T-helper 1 cell (primary cell): ENCODE measurements at regions not wholly inside any gene's neighbourhood (a gene's known extent, or its start where the extent isn't known, plus 50 kb on each side); places are given as distances from the start of the nearest gene placed in this dataset.

Source experiments
- DNase-seq, 5 donors: peaks; one replicate each; pipeline ENCODE4 v3.0.0-alpha.2; 2012 to 2020

DNA sequence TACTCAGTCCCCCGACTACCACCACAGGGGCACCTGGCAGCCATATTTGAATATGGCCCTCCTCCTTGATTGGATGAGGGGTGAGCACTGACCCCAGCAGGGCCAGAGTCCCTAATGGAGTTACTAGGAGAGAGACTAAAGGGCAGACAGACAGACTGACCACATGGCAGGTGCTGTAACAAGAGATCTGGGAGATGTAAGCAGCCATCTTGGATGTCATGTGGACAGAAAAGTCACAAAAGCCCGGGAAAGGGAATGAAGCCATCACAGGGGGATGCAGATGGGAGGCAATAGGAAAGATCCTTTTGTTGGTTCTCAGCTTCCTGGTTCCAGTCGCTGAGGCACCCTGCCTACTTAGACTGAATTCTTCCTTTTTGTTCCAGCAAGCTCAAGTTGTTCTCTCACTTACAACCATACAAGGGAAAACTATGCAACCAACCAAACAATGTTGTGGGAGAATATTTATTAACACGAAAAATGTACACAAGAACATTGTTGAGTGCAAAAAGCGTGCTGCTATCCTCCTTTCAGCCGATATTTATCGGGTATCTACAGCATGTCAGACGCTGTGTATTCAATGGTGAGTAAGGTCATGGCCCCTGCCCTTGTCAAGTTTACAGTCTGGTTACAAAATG, 511.6 kb upstream of the PROK2 start:
- no peak for DNase-seq

- no peak for DNase-seq
Measured at GRCh38 chr3:72295962-72296450, 511.1 kb upstream of the PROK2 start.

DNA sequence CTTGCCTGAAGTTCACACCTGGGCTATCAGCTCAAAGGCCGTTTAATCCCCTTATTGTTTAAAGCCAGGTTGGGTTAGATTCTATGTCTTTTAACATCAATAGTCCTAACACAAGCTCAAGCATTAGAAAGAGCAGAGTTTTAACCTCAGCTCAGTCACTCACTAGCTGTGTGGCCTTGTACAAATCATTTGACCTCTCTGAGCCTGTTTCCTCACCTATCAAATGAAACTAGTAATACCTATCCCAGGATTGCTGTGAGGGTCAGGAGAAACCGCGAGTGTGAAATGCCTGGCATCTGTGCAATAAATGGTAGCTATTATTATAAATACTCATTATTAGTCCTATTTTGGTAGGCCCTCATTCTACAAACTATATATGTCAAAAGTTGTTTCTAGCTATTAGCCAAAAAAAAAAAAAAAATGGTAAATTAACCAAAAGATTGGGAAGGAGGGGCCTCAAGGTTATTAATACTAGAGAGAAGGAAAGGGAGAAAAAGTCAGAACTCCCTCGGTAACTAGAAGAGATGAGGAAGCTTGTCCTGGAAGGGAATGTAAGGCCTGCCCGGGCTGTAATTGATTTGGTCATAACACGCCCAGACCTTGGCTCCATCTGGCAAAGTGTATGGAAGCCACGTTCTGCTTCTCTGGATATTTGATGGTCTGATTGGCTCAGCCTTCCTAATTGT, 510.5 kb upstream of the PROK2 start:
- DNase-seq, result no peak

DNA sequence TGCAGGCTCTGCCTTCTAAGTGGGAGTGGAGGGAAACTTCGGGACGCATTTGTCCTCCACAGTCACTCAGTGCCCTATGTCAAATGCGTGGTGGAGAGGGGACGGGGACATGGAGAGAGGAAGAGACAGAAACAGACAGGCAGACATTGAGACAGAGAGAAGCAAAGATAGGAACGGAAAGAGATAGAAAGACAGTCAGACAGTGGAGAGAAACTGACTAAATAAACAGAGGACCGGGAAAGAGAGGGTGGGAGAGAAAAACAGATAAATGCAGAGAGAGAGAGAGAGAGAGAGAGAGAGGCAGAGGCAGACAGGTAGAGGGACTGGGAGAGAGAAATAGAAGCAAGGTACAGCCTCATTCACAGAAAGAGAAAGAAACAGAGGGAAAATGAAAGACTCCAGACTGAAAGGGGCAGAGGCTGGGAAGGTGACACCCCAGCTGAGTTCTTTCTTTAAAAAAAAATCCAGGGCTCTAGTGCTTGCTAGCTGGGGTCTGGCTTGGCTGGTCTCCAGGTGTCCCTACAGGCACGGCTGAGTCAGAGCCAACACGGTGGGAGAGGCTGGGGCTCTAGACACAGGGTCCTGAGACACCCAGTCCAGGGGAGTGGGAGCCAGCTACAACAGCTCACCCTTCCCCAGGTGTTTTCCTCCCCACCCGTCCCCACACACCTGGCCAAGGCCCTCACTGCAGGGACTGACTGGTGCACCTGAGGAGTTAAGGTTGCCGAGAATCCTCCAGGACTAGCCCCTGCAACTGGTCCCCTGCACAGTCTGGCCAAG, 506.1 kb upstream of the PROK2 start:
- DNase-seq, result no peak

DNA sequence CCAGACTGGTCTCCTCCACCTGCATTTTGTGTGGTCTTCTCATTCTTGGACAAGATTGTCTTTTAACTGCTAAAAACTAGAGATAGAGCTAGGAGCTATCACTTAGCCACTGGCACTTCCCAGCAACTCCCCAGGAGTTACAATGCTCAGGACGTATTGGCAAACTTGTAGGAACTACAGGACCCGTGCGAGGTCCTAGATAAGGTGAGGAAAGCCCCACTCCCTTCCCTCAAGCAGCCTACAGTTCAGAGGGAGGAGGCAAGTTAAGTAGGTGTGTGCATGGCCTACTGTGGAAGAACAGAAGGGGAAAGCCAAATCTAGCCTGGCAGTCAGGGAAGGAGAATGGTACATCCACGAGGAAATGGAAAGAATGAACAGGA, 504.7 kb upstream of the PROK2 start:
- no peak for DNase-seq

DNA sequence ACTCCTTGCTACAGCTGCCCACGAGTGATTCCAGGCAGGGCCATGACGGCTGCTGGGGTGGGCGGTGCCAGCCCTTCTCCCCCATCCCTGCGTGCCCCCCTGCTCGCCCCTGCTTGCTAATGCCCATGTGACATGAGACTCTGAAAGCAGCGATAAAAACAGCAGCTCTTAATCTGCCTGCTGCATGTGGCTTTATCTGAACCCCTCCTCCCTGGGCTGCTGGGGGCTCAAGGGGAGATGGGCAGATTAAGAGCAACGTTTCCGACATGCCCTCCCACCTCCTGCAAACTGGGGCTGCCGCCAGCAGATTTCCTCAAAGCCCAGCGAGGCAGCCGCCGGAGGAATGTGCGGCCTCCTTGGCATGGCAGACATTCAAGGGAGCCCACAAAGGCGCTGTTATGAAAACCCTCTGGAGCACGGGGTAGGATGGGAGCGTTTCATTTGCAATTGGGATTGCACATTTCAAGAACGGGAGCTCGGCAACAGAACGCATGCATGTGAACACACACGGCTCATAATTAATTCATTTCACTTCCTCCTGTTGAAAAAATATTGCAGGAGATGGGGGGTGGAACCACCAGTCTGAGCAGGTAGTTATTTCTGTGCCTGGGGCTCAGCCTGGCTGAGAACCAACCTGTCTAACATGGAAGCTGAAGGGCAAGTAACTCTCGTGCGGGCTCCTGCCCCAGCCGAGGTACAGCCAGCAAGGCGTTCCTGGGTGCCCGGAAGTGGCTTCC, 504.2 kb upstream of the PROK2 start:
- no peak for DNase-seq

- no peak for DNase-seq
Measured at GRCh38 chr3:72287956-72288355, 503.0 kb upstream of the PROK2 start.

DNA sequence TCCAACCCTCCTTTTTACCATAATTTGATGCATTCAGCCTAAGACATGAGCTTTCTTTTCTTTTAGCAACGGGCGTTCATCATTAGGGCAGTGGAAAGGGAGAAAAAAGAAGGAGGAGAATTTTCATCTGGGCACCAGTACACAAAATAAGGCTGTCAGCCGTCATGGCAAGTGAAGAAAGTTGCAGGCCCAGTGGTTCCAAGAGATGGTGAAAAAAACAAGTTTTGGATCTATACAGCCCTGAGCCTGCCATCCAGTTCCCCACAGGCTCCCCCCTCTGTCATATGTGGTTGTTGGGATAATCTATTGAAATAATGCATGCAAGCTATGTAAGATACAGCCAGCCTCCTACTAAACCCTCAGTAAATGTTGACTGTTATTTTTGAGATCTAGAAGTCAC, 500.6 kb upstream of the PROK2 start:
- DNase-seq, result no peak

- no peak for DNase-seq
Measured at GRCh38 chr3:72284471-72284870, 499.5 kb upstream of the PROK2 start.

GRCh38 chr3:72282918-72283317, 498.0 kb upstream of the PROK2 start:
- DNase-seq, result no peak

- DNase-seq, result no peak
Measured at GRCh38 chr3:72281551-72281950, 496.6 kb upstream of the PROK2 start.

DNA sequence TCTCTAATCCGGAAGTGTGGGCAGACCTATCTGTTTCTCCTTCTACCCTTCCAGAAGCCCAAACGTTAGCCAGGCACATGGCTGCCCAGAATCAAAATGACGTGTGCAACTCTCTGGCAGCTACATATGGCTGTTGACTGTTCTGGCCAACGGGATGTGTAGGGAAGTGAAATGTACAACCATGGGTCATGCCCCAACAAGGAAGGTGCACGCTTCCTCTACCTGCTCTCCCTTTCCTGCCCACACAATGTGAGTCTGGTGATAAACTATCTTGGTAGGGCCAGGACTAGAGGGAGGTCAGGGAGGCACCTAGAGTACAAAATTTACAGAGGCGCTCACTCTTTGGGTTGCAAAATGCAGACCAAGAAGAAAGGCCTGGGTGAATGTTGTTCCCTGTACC, 495.9 kb upstream of the PROK2 start:
- DNase-seq, result no peak

DNA sequence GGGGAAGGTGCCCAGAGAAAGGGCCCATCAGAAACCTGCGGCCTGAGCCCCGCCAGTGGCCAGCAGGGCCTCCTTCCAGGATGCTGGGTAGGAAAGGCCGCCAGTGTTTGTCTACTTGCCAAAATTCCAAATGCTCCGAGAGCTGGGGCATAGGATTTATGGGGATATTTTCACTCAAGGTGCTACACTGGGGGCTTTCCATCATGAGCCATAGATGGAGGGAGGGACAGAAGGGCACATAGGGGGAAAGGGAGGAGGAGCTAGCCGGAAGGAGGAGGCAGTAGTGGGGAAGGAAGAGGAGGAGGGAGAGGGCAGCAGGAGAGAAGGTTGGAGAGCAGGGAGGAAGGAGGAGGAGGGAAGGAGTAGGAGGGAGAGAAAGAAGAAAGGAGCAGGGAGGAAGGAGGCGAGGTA, 494.7 kb upstream of the PROK2 start:
- DNase-seq, result no peak

- no peak for DNase-seq
Measured at GRCh38 chr3:72279068-72279604, 494.2 kb upstream of the PROK2 start.

DNA sequence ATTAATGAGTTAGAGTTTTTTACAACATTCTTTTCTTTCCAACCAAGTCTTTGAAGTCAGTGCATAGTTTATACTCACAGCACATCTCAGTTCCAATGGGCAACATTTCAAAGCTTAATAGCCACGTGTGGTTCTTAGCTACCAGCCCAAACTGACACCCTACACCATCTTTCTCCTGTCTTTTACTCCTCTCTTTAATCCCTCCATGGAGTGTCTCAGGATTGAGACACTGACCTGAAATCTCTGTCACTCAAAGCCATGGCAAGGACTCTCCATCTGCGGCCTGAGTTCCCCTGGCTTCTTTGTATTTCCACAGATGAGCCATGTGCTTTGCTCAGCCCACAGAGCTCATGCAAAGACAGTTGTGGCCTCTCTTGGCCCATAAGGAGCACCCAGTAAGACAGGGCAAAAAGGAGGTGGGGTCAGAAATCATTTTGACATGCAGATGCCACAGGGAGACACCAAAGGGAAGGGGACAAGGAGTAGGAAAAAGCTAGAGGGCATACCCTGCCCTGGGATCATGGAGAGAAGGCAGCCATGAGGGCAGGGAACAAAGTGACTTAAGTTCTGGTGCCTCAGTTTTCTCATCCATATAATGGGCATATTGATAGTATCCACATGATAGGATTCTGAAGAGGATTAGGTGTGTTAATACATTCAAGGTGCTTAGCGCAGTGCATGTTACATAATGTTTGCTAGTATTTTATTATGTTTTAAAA, 493.6 kb upstream of the PROK2 start:
- no peak for DNase-seq

GRCh38 chr3:72277710-72278109, 492.8 kb upstream of the PROK2 start:
- no peak for DNase-seq

GRCh38 chr3:72276806-72277205, 491.9 kb upstream of the PROK2 start:
- no peak for DNase-seq

GRCh38 chr3:72275331-72275751, 490.4 kb upstream of the PROK2 start:
- no peak for DNase-seq

GRCh38 chr3:72274493-72275330, 489.8 kb upstream of the PROK2 start:
- DNase-seq, result peak in 1 of 5 donors; percentile 42

- DNase-seq, result no peak
Measured at GRCh38 chr3:72273615-72274014, 488.7 kb upstream of the PROK2 start.

DNA sequence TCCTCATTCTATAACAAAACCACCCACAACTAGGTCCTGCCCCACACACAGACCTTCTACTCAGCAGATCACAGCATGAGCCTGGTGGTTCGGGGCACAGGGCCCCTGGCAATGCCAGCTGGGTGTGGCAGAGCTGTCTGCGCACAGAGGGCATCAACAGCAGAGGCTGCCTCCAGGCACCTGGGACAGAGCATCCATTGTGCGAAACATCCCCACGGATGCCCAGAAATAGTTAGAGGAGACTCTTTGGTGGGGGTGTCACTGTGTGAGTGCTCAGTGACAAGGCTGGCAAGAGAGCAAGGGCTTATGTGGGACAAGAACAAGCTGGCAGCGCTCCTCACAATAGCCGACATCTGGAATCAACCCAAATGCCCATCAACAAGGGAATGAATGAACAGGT, 487.4 kb upstream of the PROK2 start:
- DNase-seq, result no peak
